Testis (tissue), 2 donors: ENCODE measurements at regions not wholly inside any gene's neighbourhood (a gene's known extent, or its start where the extent isn't known, plus 50 kb on each side); places are given as distances from the start of the nearest gene placed in this dataset.

Source experiments
- CTCF ChIP-seq, 3 experiments: fragments of 450-650 bp in 2 of 3; fragments of 200-600 bp in 1 of 3; sonication (generic) in 1 of 3; IDR thresholded peaks; one replicate each; pipeline ENCODE4 v1.5.1; 2016 to 2019; ENCODE audit warnings: antibody characterized with exemption in 3 of 3, mild to moderate bottlenecking in 2 of 3, moderate library complexity in 1 of 3
- POLR2A ChIP-seq: fragments of 450-650 bp; IDR thresholded peaks from one replicate; pipeline ENCODE4 v1.6.1; 2017; ENCODE audit warnings: antibody characterized with exemption, mild to moderate bottlenecking, moderate library complexity

- TF ChIP-seq CTCF (IDR thresholded peaks at IDR 0.05), result no peak
- TF ChIP-seq POLR2A, result no peak
Observed at GRCh38 chr2:107354175-107354574, 468.2 kb upstream of the ST6GAL2 start.
